ENCODE measurements at regions not wholly inside any gene's neighbourhood (a gene's known extent, or its start where the extent isn't known, plus 50 kb on each side); places are given as distances from the start of the nearest gene placed in this dataset.
"Not testable (repeated sequence)": the region's sequence is repeated elsewhere in the genome, so short reads cannot be mapped to it uniquely, and the experiment has no call there.

- not testable (repeated sequence) for H3K27me3 Mint-ChIP-seq; H3K27ac Mint-ChIP-seq (ENCODE audit: low read depth); H3K4me3 Mint-ChIP-seq; ATAC-seq (replicated peaks; ENCODE audit: extremely low read depth, poor library complexity, severe bottlenecking); H3K4me1 Mint-ChIP-seq; H3K36me3 Mint-ChIP-seq (ENCODE audit: insufficient read depth)
- H3K9me3 Mint-ChIP-seq = peaks cover 12% of the 10 kb centered on the region
- peak in 1 of 2 donors; percentile 23 for DNase-seq (ENCODE audit: low spot score in 2 of 2)
Observed at GRCh38 chr16:46395391-46395921, 225.7 kb downstream of the SHCBP1 start.

- DNase-seq (ENCODE audit: low spot score in 2 of 2); H3K4me3 Mint-ChIP-seq; H3K27ac Mint-ChIP-seq (ENCODE audit: low read depth); ATAC-seq (replicated peaks; ENCODE audit: extremely low read depth, poor library complexity, severe bottlenecking); H3K27me3 Mint-ChIP-seq; H3K4me1 Mint-ChIP-seq; H3K36me3 Mint-ChIP-seq (ENCODE audit: insufficient read depth): not testable (repeated sequence)
- peaks cover 12% of the 10 kb centered on the region for H3K9me3 Mint-ChIP-seq
Observed at GRCh38 chr16:46394963-46395362, 226.2 kb downstream of the SHCBP1 start.

GRCh38 chr16:46394149-46394548, 227.0 kb downstream of the SHCBP1 start:
- H3K27ac Mint-ChIP-seq (ENCODE audit: low read depth); ATAC-seq (replicated peaks; ENCODE audit: extremely low read depth, poor library complexity, severe bottlenecking); H3K27me3 Mint-ChIP-seq; DNase-seq (ENCODE audit: low spot score in 2 of 2); H3K36me3 Mint-ChIP-seq (ENCODE audit: insufficient read depth); H3K4me1 Mint-ChIP-seq; H3K4me3 Mint-ChIP-seq: not testable (repeated sequence)
- H3K9me3 Mint-ChIP-seq = peaks cover 12% of the 10 kb centered on the region

- not testable (repeated sequence) for ATAC-seq (replicated peaks; ENCODE audit: extremely low read depth, poor library complexity, severe bottlenecking); H3K27me3 Mint-ChIP-seq; H3K27ac Mint-ChIP-seq (ENCODE audit: low read depth); H3K4me1 Mint-ChIP-seq; H3K4me3 Mint-ChIP-seq; H3K36me3 Mint-ChIP-seq (ENCODE audit: insufficient read depth)
- DNase-seq (ENCODE audit: low spot score in 2 of 2) = peak; percentile 35 to 51
- peaks cover 12% of the 10 kb centered on the region for H3K9me3 Mint-ChIP-seq
Observed at GRCh38 chr16:46392930-46393722, 228.1 kb downstream of the SHCBP1 start.

- not testable (repeated sequence) for H3K4me3 Mint-ChIP-seq; H3K4me1 Mint-ChIP-seq; H3K36me3 Mint-ChIP-seq (ENCODE audit: insufficient read depth); H3K27ac Mint-ChIP-seq (ENCODE audit: low read depth); H3K27me3 Mint-ChIP-seq
- peak; percentile 1 for ATAC-seq (replicated peaks; ENCODE audit: extremely low read depth, poor library complexity, severe bottlenecking)
- peak; percentile 35 to 68 for DNase-seq (ENCODE audit: low spot score in 2 of 2)
- H3K9me3 Mint-ChIP-seq = peaks cover 18% of the 10 kb centered on the region
Observed at GRCh38 chr16:46390660-46391462, 230.3 kb downstream of the SHCBP1 start.

GRCh38 chr16:46389561-46390041, 231.6 kb downstream of the SHCBP1 start:
- H3K27me3 Mint-ChIP-seq; H3K4me1 Mint-ChIP-seq; H3K27ac Mint-ChIP-seq (ENCODE audit: low read depth); ATAC-seq (replicated peaks; ENCODE audit: extremely low read depth, poor library complexity, severe bottlenecking); H3K4me3 Mint-ChIP-seq; H3K36me3 Mint-ChIP-seq (ENCODE audit: insufficient read depth): not testable (repeated sequence)
- peak; percentile 96 to 98 for DNase-seq (ENCODE audit: low spot score in 2 of 2)
- H3K9me3 Mint-ChIP-seq = peaks cover 14% of the 10 kb centered on the region

GRCh38 chr16:46388939-46389491, 232.2 kb downstream of the SHCBP1 start:
- not testable (repeated sequence) for H3K27ac Mint-ChIP-seq (ENCODE audit: low read depth); H3K36me3 Mint-ChIP-seq (ENCODE audit: insufficient read depth)
- peak; percentile 47 to 56 for DNase-seq (ENCODE audit: low spot score in 2 of 2)

GRCh38 chr16:46388354-46388753, 232.8 kb downstream of the SHCBP1 start:
- peaks cover 13% of the 10 kb centered on the region for H3K9me3 Mint-ChIP-seq

More at GRCh38 chr16:46388939-46389491, 232.2 kb downstream of the SHCBP1 start:
- not testable (repeated sequence) for H3K27me3 Mint-ChIP-seq; ATAC-seq (replicated peaks; ENCODE audit: extremely low read depth, poor library complexity, severe bottlenecking); H3K4me3 Mint-ChIP-seq; H3K4me1 Mint-ChIP-seq
- peaks cover 14% of the 10 kb centered on the region for H3K9me3 Mint-ChIP-seq

GRCh38 chr16:46387720-46388119, 233.5 kb downstream of the SHCBP1 start:
- not testable (repeated sequence) for H3K27me3 Mint-ChIP-seq; H3K36me3 Mint-ChIP-seq (ENCODE audit: insufficient read depth); H3K27ac Mint-ChIP-seq (ENCODE audit: low read depth); H3K4me1 Mint-ChIP-seq; H3K4me3 Mint-ChIP-seq
- DNase-seq (ENCODE audit: low spot score in 2 of 2) = peak; percentile 82 to 89
- ATAC-seq (replicated peaks; ENCODE audit: extremely low read depth, poor library complexity, severe bottlenecking) = peak; percentile 0
- peaks cover 14% of the 10 kb centered on the region for H3K9me3 Mint-ChIP-seq

More at GRCh38 chr16:46388354-46388753, 232.8 kb downstream of the SHCBP1 start:
- H3K4me3 Mint-ChIP-seq; H3K27ac Mint-ChIP-seq (ENCODE audit: low read depth); H3K4me1 Mint-ChIP-seq; H3K36me3 Mint-ChIP-seq (ENCODE audit: insufficient read depth); H3K27me3 Mint-ChIP-seq; ATAC-seq (replicated peaks; ENCODE audit: extremely low read depth, poor library complexity, severe bottlenecking): not testable (repeated sequence)
- DNase-seq (ENCODE audit: low spot score in 2 of 2) = peak in 1 of 2 donors; percentile 41

- H3K9me3 Mint-ChIP-seq = peaks cover 14% of the 10 kb centered on the region
- DNase-seq (ENCODE audit: low spot score in 2 of 2) = peak; percentile 44 to 70
- not testable (repeated sequence) for H3K4me1 Mint-ChIP-seq; H3K36me3 Mint-ChIP-seq (ENCODE audit: insufficient read depth); H3K4me3 Mint-ChIP-seq; H3K27ac Mint-ChIP-seq (ENCODE audit: low read depth); H3K27me3 Mint-ChIP-seq
- ATAC-seq (replicated peaks; ENCODE audit: extremely low read depth, poor library complexity, severe bottlenecking) = peak; percentile 2
Observed at GRCh38 chr16:46386805-46387620, 234.2 kb downstream of the SHCBP1 start.

- not testable (repeated sequence) for H3K27me3 Mint-ChIP-seq
Observed at GRCh38 chr16:46386110-46386771, 234.9 kb downstream of the SHCBP1 start.

More at GRCh38 chr16:46386110-46386771, 234.9 kb downstream of the SHCBP1 start:
- peaks cover 13% of the 10 kb centered on the region for H3K9me3 Mint-ChIP-seq
- peak in 1 of 2 donors; percentile 17 for DNase-seq (ENCODE audit: low spot score in 2 of 2)
- not testable (repeated sequence) for H3K4me1 Mint-ChIP-seq; H3K36me3 Mint-ChIP-seq (ENCODE audit: insufficient read depth); H3K27ac Mint-ChIP-seq (ENCODE audit: low read depth); ATAC-seq (replicated peaks; ENCODE audit: extremely low read depth, poor library complexity, severe bottlenecking); H3K4me3 Mint-ChIP-seq

All from central memory CD8-positive, alpha-beta T cell (primary cell).